GM12878 (cell line): ENCODE measurements at regions not wholly inside any gene's neighbourhood (a gene's known extent, or its start where the extent isn't known, plus 50 kb on each side); places are given as distances from the start of the nearest gene placed in this dataset.
A peak's percentile ranks its signal among the peaks of the same experiment; 100 is the strongest.

ENCODE experiments used
- BHLHE40 ChIP-seq, 2 experiments: fragments of 450-650 bp in 1 of 2; IDR thresholded peaks; 2 replicates each; pipeline ENCODE4 v1.6.1; 2011 to 2017; ENCODE audit warnings: low read depth in 2 of 2, borderline replicate concordance in 1 of 2, improper control_type of control experiment in 1 of 2, low read length in 1 of 2, mild to moderate bottlenecking in 1 of 2
- BMI1 ChIP-seq: fragments of 450-650 bp; IDR thresholded peaks from 2 replicates; pipeline ENCODE4 v1.6.1; 2016; ENCODE audit warnings: mild to moderate bottlenecking, moderate library complexity, borderline replicate concordance
- BRCA1 ChIP-seq: IDR thresholded peaks from 2 replicates; pipeline ENCODE4 v1.6.1; 2011; ENCODE audit warnings: low read depth, low read length, improper control_type of control experiment
- CBX3 ChIP-seq: fragments of 200-600 bp; sonication (generic); IDR thresholded peaks from 2 replicates; pipeline ENCODE4 v1.6.1; 2016; ENCODE audit warnings: low read depth, borderline replicate concordance
- CHD1 ChIP-seq: IDR thresholded peaks from 2 replicates; pipeline ENCODE4 v1.6.1; 2012; ENCODE audit warnings: low read depth, low read length, improper control_type of control experiment
- EGR1 ChIP-seq, 2 experiments: IDR thresholded peaks; 1 replicate in 1 of 2; 2 replicates in 1 of 2; pipeline ENCODE4 v1.6.1; 2011 to 2012; ENCODE audit warnings: low read depth in 2 of 2, low read length in 2 of 2, borderline replicate concordance in 1 of 2, mild to moderate bottlenecking in 1 of 2, moderate library complexity in 1 of 2
- EP300 ChIP-seq, 2 experiments: fragments of 150-350 bp in 1 of 2; IDR thresholded peaks; 2 replicates each; pipeline ENCODE4 v1.6.1; 2011 to 2012; ENCODE audit warnings: low read depth in 2 of 2, low read length in 2 of 2, borderline replicate concordance in 1 of 2, improper control_type of control experiment in 1 of 2, inconsistent platforms in 1 of 2; ENCODE audit not compliant: control insufficient read depth in 1 of 2
- EZH2 ChIP-seq: IDR thresholded peaks from 2 replicates; pipeline ENCODE4 v1.6.1; 2012; ENCODE audit warnings: low read depth, mild to moderate bottlenecking, control low read depth, inconsistent platforms, low read length, borderline replicate concordance; ENCODE audit not compliant: control insufficient read depth
- GATAD2B ChIP-seq: fragments of 450-650 bp; conservative IDR thresholded peaks from 2 replicates; pipeline ENCODE4 v1.6.1; 2017; ENCODE audit warnings: low read depth, mild to moderate bottlenecking, moderate library complexity
- HDAC6 ChIP-seq: fragments of 200-600 bp; sonication (generic); IDR thresholded peaks from one replicate; pipeline ENCODE4 v1.8.0; 2017; ENCODE audit warnings: antibody characterized with exemption; ENCODE audit not compliant: unreplicated experiment
- HDGF ChIP-seq: fragments of 450-650 bp; IDR thresholded peaks from 2 replicates; pipeline ENCODE4 v1.6.1; 2016; ENCODE audit warnings: antibody characterized with exemption
- IKZF2 ChIP-seq, 2 experiments: fragments of 450-650 bp; IDR thresholded peaks; 2 replicates each; pipeline ENCODE4 v1.6.1; 2017; ENCODE audit warnings: mild to moderate bottlenecking in 2 of 2, moderate library complexity in 2 of 2
- PAX8 ChIP-seq: fragments of 450-650 bp; IDR thresholded peaks from 2 replicates; pipeline ENCODE4 v1.6.1; 2017; ENCODE audit warnings: mild to moderate bottlenecking, moderate library complexity
- POLR2AphosphoS2 ChIP-seq: IDR thresholded peaks from 2 replicates; pipeline ENCODE4 v1.6.1; 2011; ENCODE audit warnings: low read depth, mild to moderate bottlenecking, low read length, improper control_type of control experiment, moderate library complexity
- RBBP5 ChIP-seq: fragments of 200-600 bp; sonication (generic); conservative IDR thresholded peaks from 2 replicates; pipeline ENCODE4 v1.6.1; 2016
- RUNX3 ChIP-seq: IDR thresholded peaks from 2 replicates; pipeline ENCODE4 v1.6.1; 2012; ENCODE audit warnings: low read length, inconsistent platforms
- SIN3A ChIP-seq: IDR thresholded peaks from 2 replicates; pipeline ENCODE4 v1.6.1; 2012; ENCODE audit warnings: low read depth, low read length, improper control_type of control experiment
- SIX5 ChIP-seq: IDR thresholded peaks from 2 replicates; pipeline ENCODE4 v1.6.1; 2011; ENCODE audit warnings: mild to moderate bottlenecking, low read depth, low read length, moderate library complexity; ENCODE audit not compliant: severe bottlenecking
- SMAD5 ChIP-seq: IDR thresholded peaks from 2 replicates; pipeline ENCODE4 v1.6.1; 2016; ENCODE audit warnings: antibody characterized with exemption, low read depth
- STAT3 ChIP-seq: IDR thresholded peaks from 2 replicates; pipeline ENCODE4 v1.6.1; 2011; ENCODE audit warnings: low read depth, low read length, improper control_type of control experiment
- TCF7 ChIP-seq: IDR thresholded peaks from 2 replicates; pipeline ENCODE4 v1.6.1; 2014; ENCODE audit warnings: antibody characterized with exemption, borderline replicate concordance
- ZNF622 ChIP-seq: fragments of 450-650 bp; IDR thresholded peaks from 2 replicates; pipeline ENCODE4 v1.6.1; 2017; ENCODE audit warnings: mild to moderate bottlenecking, inconsistent platforms
- ZSCAN29 ChIP-seq: fragments of 450-650 bp; IDR thresholded peaks from 2 replicates; pipeline ENCODE4 v1.6.1; 2017; ENCODE audit warnings: mild to moderate bottlenecking, moderate library complexity
- TF ChIP-seq, protein P1 (sequence below): IDR thresholded peaks from 2 replicates; pipeline ENCODE4 v1.6.1; 2012; ENCODE audit warnings: low read depth, low read length, improper control_type of control experiment
- TF ChIP-seq, protein P2 (sequence below): fragments of 450-650 bp; IDR thresholded peaks from 2 replicates; pipeline ENCODE4 v1.6.1; 2017; ENCODE audit warnings: low read depth, mild to moderate bottlenecking, moderate library complexity
- TF ChIP-seq, protein P3 (sequence below): fragments of 450-650 bp; IDR thresholded peaks from 2 replicates; pipeline ENCODE4 v1.6.1; 2017; ENCODE audit warnings: borderline replicate concordance
- TF ChIP-seq, protein P4 (sequence below): IDR thresholded peaks from 2 replicates; pipeline ENCODE4 v1.6.1; 2011; ENCODE audit warnings: low read depth, low read length, improper control_type of control experiment, borderline replicate concordance

DNA sequence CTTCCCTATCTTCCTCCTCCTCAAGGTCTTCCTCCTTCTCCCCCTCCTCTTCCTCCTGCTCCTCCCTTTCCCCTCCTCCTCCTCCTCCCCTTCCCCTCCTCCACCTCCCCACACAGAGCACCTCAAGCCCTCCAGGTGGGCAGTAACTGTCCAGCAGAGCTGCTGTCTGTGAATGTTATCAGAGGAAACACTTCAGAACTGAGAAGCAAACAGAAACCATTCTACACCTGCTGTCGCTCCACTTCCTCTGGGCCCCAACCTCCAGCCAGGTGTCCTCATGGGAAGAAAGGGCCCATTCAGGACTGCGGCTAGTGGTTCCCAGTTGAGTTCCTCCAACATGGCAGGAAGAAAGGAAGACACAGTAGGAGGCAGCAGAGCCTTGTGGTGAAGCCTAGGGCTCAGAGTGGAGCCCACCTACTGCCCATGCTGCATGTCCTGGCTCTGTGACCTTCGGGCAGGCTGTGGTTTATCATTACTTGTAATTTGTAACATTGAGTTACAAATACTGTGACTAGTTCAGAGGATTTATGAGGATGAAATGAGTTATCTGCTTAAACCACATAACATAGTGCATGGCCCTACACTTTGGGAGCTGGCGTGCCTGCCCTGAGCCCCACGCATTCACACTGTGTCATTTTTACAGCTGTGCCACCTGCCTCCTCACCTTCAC is 165.9 kb upstream of the ID2 start (continued):
- TF ChIP-seq, protein P1, sequence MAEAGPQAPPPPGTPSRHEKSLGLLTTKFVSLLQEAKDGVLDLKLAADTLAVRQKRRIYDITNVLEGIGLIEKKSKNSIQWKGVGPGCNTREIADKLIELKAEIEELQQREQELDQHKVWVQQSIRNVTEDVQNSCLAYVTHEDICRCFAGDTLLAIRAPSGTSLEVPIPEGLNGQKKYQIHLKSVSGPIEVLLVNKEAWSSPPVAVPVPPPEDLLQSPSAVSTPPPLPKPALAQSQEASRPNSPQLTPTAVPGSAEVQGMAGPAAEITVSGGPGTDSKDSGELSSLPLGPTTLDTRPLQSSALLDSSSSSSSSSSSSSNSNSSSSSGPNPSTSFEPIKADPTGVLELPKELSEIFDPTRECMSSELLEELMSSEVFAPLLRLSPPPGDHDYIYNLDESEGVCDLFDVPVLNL, result no peak
- TF ChIP-seq ZNF622, result no peak
- TF ChIP-seq IKZF2 (IDR thresholded peaks at IDR 0.05), result peak; percentile 94 to 96
- TF ChIP-seq RUNX3, result peak; percentile 81
- TF ChIP-seq, protein P2, sequence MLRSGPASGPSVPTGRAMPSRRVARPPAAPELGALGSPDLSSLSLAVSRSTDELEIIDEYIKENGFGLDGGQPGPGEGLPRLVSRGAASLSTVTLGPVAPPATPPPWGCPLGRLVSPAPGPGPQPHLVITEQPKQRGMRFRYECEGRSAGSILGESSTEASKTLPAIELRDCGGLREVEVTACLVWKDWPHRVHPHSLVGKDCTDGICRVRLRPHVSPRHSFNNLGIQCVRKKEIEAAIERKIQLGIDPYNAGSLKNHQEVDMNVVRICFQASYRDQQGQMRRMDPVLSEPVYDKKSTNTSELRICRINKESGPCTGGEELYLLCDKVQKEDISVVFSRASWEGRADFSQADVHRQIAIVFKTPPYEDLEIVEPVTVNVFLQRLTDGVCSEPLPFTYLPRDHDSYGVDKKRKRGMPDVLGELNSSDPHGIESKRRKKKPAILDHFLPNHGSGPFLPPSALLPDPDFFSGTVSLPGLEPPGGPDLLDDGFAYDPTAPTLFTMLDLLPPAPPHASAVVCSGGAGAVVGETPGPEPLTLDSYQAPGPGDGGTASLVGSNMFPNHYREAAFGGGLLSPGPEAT, result peak; percentile 75
- no peak for TF ChIP-seq ZSCAN29
- no peak for TF ChIP-seq BMI1
- TF ChIP-seq GATAD2B, result peak; percentile 80
- TF ChIP-seq SIN3A, result no peak
- TF ChIP-seq PAX8, result no peak
- peak in 1 of 2 experiments; percentile 31; a peak in 3 of 4 replicates for TF ChIP-seq BHLHE40 (IDR thresholded peaks at IDR 0.05; ENCODE audit: borderline replicate concordance in 1 of 2, low read depth in 2 of 2, low read length in 1 of 2)
- TF ChIP-seq EGR1 (IDR thresholded peaks at IDR 0.05; ENCODE audit: borderline replicate concordance in 1 of 2, low read depth in 2 of 2, low read length in 2 of 2), result 0 out of 3 replicates have a peak, but pooled peaks of 1 of the 2 experiments have one; percentile 31
- TF ChIP-seq SMAD5, result no peak
- TF ChIP-seq STAT3, result no peak
- no peak for TF ChIP-seq SIX5
- TF ChIP-seq HDAC6, result no peak
- no peak for TF ChIP-seq TCF7
- TF ChIP-seq POLR2AphosphoS2, result no peak
- TF ChIP-seq, protein P3, sequence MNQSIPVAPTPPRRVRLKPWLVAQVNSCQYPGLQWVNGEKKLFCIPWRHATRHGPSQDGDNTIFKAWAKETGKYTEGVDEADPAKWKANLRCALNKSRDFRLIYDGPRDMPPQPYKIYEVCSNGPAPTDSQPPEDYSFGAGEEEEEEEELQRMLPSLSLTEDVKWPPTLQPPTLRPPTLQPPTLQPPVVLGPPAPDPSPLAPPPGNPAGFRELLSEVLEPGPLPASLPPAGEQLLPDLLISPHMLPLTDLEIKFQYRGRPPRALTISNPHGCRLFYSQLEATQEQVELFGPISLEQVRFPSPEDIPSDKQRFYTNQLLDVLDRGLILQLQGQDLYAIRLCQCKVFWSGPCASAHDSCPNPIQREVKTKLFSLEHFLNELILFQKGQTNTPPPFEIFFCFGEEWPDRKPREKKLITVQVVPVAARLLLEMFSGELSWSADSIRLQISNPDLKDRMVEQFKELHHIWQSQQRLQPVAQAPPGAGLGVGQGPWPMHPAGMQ, result no peak
- TF ChIP-seq CHD1, result no peak
- TF ChIP-seq EP300 (IDR thresholded peaks at IDR 0.05; ENCODE audit: borderline replicate concordance in 1 of 2, control insufficient read depth in 1 of 2, low read depth in 2 of 2, low read length in 2 of 2), result 0 out of 4 replicates have a peak, but pooled peaks of 1 of the 2 experiments have one; percentile 20
- TF ChIP-seq BRCA1, result no peak
- TF ChIP-seq EZH2, result no peak
- TF ChIP-seq CBX3, result no peak
- TF ChIP-seq, protein P4, sequence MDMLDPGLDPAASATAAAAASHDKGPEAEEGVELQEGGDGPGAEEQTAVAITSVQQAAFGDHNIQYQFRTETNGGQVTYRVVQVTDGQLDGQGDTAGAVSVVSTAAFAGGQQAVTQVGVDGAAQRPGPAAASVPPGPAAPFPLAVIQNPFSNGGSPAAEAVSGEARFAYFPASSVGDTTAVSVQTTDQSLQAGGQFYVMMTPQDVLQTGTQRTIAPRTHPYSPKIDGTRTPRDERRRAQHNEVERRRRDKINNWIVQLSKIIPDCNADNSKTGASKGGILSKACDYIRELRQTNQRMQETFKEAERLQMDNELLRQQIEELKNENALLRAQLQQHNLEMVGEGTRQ, result no peak
- TF ChIP-seq HDGF, result 0 out of 2 replicates have a peak, but pooled peaks have one; percentile 16
- no peak for TF ChIP-seq RBBP5
